Left forelimb (tissue), 1 donor: ENCODE measurements at regions not wholly inside any gene's neighbourhood (a gene's known extent, or its start where the extent isn't known, plus 50 kb on each side); places are given as distances from the start of the nearest gene placed in this dataset.
"Not testable (repeated sequence)": the region's sequence is repeated elsewhere in the genome, so short reads cannot be mapped to it uniquely, and the experiment has no call there.

Experiments used
- DNase-seq: peaks from one replicate; pipeline ENCODE4 v3.0.0-alpha.2; 2018; ENCODE audit warnings: low spot score

DNA sequence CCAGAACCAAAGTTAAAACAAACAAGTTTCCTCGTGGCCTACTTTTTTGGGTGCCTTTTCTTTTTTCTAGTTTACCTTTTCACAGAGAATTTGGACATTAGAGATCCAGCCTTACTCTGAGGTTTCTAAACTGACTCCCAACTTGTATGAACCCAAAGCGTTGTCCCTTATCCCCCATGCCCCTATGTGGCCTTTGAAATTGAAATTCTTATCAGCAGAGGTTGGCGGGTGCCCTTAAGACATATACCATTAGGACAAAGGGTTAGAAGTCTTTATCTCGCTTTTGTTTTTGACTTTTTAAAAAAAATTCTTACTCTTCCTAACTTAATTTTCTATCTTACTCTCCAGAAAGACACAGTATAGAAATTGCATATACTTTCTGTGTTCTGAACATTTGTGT lies 76.3 kb upstream of the C7orf33 start:
- DNase-seq, result no peak

GRCh38 chr7:148515237-148515636 lies 75.3 kb upstream of the C7orf33 start:
- no peak for DNase-seq

DNA sequence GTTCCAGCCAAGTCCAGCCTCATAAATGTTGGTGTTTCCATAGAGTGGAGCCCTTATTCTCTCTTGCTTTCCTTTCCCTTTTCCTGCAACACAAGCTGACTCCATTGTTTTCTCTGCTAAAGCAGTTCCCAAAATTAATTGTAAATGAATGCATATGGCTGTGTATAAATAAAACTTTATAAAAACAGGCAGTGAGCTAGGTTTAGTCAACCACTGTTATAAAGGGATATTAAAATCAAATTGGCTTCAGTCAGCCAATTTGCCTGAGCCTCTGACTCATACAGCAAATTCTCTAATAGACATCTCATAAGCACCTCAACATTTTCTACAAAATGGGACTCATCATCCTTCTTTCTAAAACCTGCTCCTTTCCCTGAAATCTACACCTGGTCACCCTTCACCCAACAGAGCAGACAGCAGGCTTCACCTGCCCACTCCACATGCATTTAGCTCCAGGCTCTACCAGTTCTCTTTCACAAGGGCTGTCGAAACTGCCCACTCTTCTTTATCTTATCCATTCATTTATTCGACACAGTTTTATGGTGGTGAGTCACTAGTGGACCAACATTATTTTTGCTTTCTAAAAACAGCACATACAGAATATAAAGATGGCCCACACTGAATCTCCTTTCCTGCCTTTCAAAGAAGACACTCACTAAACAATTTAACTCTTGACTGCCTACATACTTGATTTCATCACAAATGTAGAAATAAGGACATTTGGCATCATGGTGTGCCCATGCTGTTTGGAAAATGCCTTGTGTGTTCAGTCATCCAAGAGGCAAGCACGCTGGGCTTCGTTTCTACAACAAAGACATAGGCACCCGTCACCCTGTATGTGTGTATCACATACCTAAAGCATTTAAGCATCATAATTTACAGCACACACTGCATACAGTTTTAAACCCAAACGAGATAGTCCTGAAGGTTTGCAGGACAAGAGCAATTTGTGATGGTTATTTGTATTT lies 74.6 kb upstream of the C7orf33 start:
- DNase-seq, result no peak

DNA sequence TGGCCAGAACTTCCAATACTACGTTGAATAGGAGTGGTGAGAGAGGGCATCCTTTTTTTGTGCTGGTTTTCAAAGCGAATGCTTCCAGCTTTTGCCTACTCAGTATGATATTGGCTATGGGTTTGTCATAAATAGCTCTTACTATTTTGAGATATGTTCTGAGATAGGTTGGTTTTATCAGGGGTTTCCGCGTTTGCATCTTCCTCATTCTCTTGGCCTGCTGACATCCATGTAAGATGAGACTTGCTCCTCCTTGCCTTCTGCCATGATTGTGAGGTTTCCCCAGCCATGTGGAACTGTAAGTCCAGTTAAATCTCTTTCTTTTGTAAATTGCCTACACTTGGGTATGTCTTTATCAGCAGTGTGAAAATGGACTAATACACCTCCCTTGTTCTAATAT lies 71.2 kb upstream of the C7orf33 start:
- not testable (repeated sequence) for DNase-seq

GRCh38 chr7:148521271-148521670 lies 69.3 kb upstream of the C7orf33 start:
- no peak for DNase-seq

- no peak for DNase-seq
These were observed 67.0 kb upstream of the C7orf33 start for GRCh38 chr7:148523550-148523949.

DNA sequence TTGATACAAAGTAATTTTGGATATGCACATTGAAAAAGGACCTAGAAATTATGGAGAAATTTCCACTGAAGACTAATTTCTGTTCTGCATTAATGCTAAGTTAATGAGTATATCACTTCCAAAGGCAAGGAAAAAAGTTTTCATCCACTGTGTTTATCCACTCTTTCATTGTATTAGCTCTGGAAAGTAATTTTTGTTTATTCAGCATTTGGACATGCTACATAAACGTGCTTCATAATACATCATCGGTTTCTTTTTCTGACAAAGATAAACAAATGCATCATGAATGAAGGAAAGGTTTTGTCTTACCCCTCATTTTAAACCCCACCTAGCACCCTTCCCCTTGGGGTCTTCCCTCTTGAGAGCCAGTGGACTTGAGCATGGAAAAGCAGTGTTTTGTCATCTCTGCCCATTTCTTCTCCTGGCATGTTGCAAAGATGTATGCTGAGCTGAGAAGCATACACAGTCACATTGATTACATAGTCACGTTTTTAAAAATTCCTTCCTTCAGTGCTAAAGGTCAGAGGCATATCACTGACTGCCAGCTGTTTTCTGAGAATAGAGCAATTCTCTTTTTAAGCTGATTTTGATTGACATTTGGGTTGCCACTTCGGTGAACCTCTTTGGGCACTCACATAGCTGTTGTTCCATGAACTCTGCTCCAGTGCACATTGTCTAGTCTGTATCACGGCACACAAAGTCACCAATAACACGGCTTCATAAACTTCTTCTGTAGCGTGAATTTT lies 65.9 kb upstream of the C7orf33 start:
- no peak for DNase-seq

DNA sequence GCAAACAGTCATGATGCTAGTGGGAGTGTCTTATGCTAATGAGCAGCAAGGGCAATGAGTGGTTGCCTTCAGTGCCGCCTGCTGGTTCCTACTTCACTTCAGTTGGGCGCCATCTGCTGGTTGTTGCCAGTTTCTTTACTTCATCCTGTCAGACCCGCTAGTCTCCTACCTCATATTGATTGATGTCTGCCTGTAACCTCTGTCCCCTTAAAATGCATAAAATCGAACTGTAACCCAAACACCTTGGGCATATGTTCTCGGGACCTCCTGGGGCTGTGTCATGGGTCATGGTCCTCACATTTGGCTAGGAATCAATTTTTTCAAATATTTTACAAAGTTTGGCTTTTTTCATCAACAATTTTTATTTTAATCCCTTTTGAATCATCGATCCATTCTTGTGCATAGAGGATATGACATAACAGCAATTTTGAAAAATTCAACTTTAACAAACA lies 62.8 kb upstream of the C7orf33 start:
- no peak for DNase-seq

- DNase-seq, result no peak
These were observed 55.3 kb upstream of the C7orf33 start for GRCh38 chr7:148535217-148535616.

DNA sequence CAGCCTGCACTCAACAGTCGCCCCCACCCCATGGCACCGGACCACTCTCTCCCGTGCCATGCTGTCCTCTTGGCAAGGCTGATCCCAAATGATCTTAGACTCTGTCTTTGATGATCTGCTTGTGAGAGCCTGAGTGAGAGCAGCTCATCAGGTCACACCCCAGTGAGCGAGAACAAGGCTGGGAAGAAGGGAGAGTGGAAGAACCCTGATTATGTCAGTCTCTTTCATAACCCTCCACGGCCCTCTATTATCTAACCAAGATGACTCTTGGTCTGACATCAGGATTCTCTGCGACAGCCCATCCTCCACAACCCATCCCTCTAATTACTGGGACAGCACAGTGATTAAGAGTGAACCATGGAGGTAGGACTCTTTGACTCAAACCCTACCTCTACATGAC lies 53.1 kb upstream of the C7orf33 start:
- no peak for DNase-seq

- DNase-seq, result no peak
These were observed 50.4 kb upstream of the C7orf33 start for GRCh38 chr7:148540041-148540738.
